ENCODE measurements at regions not wholly inside any gene's neighbourhood (a gene's known extent, or its start where the extent isn't known, plus 50 kb on each side); places are given as distances from the start of the nearest gene placed in this dataset.

- ATAC-seq (no peak), DNase-seq (no peak)
- Mint-ChIP-seq H3K27me3 (peaks cover 24% of the 10 kb centered on the region), H3K4me3 (no peak overlapping the region), H3K36me3 (ENCODE audit: low read depth) (no peaks in the 10 kb centered on the region), H3K27ac (no peak overlapping the region), H3K4me1 (peaks cover 4% of the 10 kb centered on the region), H3K9me3 (ENCODE audit: low read depth) (no peaks in the 10 kb centered on the region)
- intact Hi-C loops (cut with DNase I, micrococcal nuclease): no loop called here
- ChIA-PET POLR2A (no interaction called here), CTCF (interaction anchor here (0.6 to 1.1 kb wide), 4 partner anchors 62 to 1725 kb away, joined by 3 to 5 read pairs (median 4); no protein-coding TSS in a partner anchor)
Measured at GRCh38 chr10:2929480-2930258, 137.7 kb upstream of the PFKP start.

- H3K36me3 Mint-ChIP-seq (ENCODE audit: low read depth): no peaks in the 10 kb centered on the region
- H3K4me1 Mint-ChIP-seq: peaks cover 5% of the 10 kb centered on the region
- H3K9me3 Mint-ChIP-seq (ENCODE audit: low read depth): no peaks in the 10 kb centered on the region
- no peak overlapping the region for H3K27ac Mint-ChIP-seq
- intact Hi-C loops (cut with DNase I, micrococcal nuclease): loop anchor here (1.0 kb wide), 2 partner anchors 50 to 115 kb away; no protein-coding TSS in a partner anchor
- DNase-seq: peak; percentile 88
- POLR2A ChIA-PET: no interaction called here
- no peak overlapping the region for H3K4me3 Mint-ChIP-seq
- H3K27me3 Mint-ChIP-seq: peaks cover 24% of the 10 kb centered on the region
- CTCF ChIA-PET: interaction anchor here (0.5 to 1.4 kb wide), 15 partner anchors 8 to 1055 kb away, joined by 3 to 26 read pairs (median 3); no protein-coding TSS in a partner anchor
- peak; percentile 81 for ATAC-seq
Measured at GRCh38 chr10:2927958-2928840, 139.1 kb upstream of the PFKP start.

- H3K4me1 Mint-ChIP-seq: peaks cover 6% of the 10 kb centered on the region
- ChIA-PET POLR2A (no interaction called here), CTCF (interaction anchor here (0.6 to 1.7 kb wide), 5 partner anchors 21 to 51 kb away, joined by 3 to 7 read pairs (median 4); no protein-coding TSS in a partner anchor)
- no peaks in the 10 kb centered on the region for H3K9me3 Mint-ChIP-seq (ENCODE audit: low read depth)
- H3K27ac Mint-ChIP-seq: no peak overlapping the region
- intact Hi-C loops (cut with DNase I, micrococcal nuclease): no loop called here
- ATAC-seq (no peak), DNase-seq (no peak)
- H3K36me3 Mint-ChIP-seq (ENCODE audit: low read depth): no peaks in the 10 kb centered on the region
- H3K27me3 Mint-ChIP-seq: peaks cover 25% of the 10 kb centered on the region
- no peak overlapping the region for H3K4me3 Mint-ChIP-seq
Measured at GRCh38 chr10:2926918-2927660, 140.3 kb upstream of the PFKP start.

GRCh38 chr10:2925631-2926030, 141.7 kb upstream of the PFKP start:
- Mint-ChIP-seq H3K27me3 (peaks cover 32% of the 10 kb centered on the region), H3K4me1 (peaks cover 6% of the 10 kb centered on the region), H3K36me3 (ENCODE audit: low read depth) (no peaks in the 10 kb centered on the region), H3K4me3 (no peak overlapping the region), H3K27ac (no peak overlapping the region), H3K9me3 (ENCODE audit: low read depth) (no peaks in the 10 kb centered on the region)
- ChIA-PET POLR2A (no interaction called here), CTCF (interaction anchor here (1.5 to 1.7 kb wide), 2 partner anchors 23 to 52 kb away, joined by 4 to 7 read pairs; no protein-coding TSS in a partner anchor)
- DNase-seq (no peak), ATAC-seq (no peak)
- intact Hi-C loops (cut with DNase I, micrococcal nuclease): no loop called here

- no peak overlapping the region for H3K27ac Mint-ChIP-seq
- H3K4me3 Mint-ChIP-seq: no peak overlapping the region
- peaks cover 35% of the 10 kb centered on the region for H3K27me3 Mint-ChIP-seq
- DNase-seq (no peak), ATAC-seq (no peak)
- intact Hi-C loops (cut with DNase I, micrococcal nuclease): no loop called here
- peaks cover 6% of the 10 kb centered on the region for H3K4me1 Mint-ChIP-seq
- CTCF ChIA-PET: interaction anchor here (0.8 kb wide), 1 partner anchor 55 kb away, joined by 3 read pairs; no protein-coding TSS in a partner anchor
- no peaks in the 10 kb centered on the region for H3K9me3 Mint-ChIP-seq (ENCODE audit: low read depth)
- POLR2A ChIA-PET: no interaction called here
- H3K36me3 Mint-ChIP-seq (ENCODE audit: low read depth): no peaks in the 10 kb centered on the region
Measured at GRCh38 chr10:2924431-2924830, 142.9 kb upstream of the PFKP start.

- intact Hi-C loops (cut with DNase I, micrococcal nuclease): no loop called here
- no peak overlapping the region for H3K4me3 Mint-ChIP-seq
- H3K27ac Mint-ChIP-seq: no peak overlapping the region
- DNase-seq (no peak), ATAC-seq (no peak)
- H3K36me3 Mint-ChIP-seq (ENCODE audit: low read depth): no peaks in the 10 kb centered on the region
- H3K4me1 Mint-ChIP-seq: peaks cover 2% of the 10 kb centered on the region
- peaks cover 27% of the 10 kb centered on the region for H3K27me3 Mint-ChIP-seq
- no peaks in the 10 kb centered on the region for H3K9me3 Mint-ChIP-seq (ENCODE audit: low read depth)
- ChIA-PET POLR2A (no interaction called here), CTCF (interaction anchor here (0.6 kb wide), 1 partner anchor 1856 kb away, joined by 4 read pairs; no protein-coding TSS in a partner anchor)
Measured at GRCh38 chr10:2921956-2922680, 145.2 kb upstream of the PFKP start.

GRCh38 chr10:2920637-2921036, 146.7 kb upstream of the PFKP start:
- Mint-ChIP-seq H3K4me3 (no peak overlapping the region), H3K9me3 (ENCODE audit: low read depth) (no peaks in the 10 kb centered on the region), H3K4me1 (peaks cover 2% of the 10 kb centered on the region), H3K27ac (no peak overlapping the region), H3K27me3 (peaks cover 22% of the 10 kb centered on the region), H3K36me3 (ENCODE audit: low read depth) (no peaks in the 10 kb centered on the region)
- POLR2A ChIA-PET: no interaction called here
- ATAC-seq (no peak), DNase-seq (no peak)
- intact Hi-C loops (cut with DNase I, micrococcal nuclease): no loop called here
- CTCF ChIA-PET: interaction anchor here (0.7 to 0.9 kb wide), 2 partner anchors 97 to 122 kb away, joined by 3 to 4 read pairs; no protein-coding TSS in a partner anchor

GRCh38 chr10:2920168-2920567, 147.2 kb upstream of the PFKP start:
- peaks cover 2% of the 10 kb centered on the region for H3K4me1 Mint-ChIP-seq
- H3K4me3 Mint-ChIP-seq: no peak overlapping the region
- no peak for ATAC-seq
- intact Hi-C loops (cut with DNase I, micrococcal nuclease): no loop called here
- ChIA-PET CTCF (interaction anchor here (0.6 to 0.9 kb wide), 3 partner anchors 8 to 122 kb away, joined by 3 to 4 read pairs (median 3); no protein-coding TSS in a partner anchor), POLR2A (no interaction called here)
- H3K27me3 Mint-ChIP-seq: peaks cover 23% of the 10 kb centered on the region
- H3K9me3 Mint-ChIP-seq (ENCODE audit: low read depth): no peaks in the 10 kb centered on the region
- H3K36me3 Mint-ChIP-seq (ENCODE audit: low read depth): no peaks in the 10 kb centered on the region
- DNase-seq: no peak
- H3K27ac Mint-ChIP-seq: no peak overlapping the region

- no peak for DNase-seq
Measured at GRCh38 chr10:2919016-2919415, 148.3 kb upstream of the PFKP start.

GRCh38 chr10:2918489-2918888, 148.9 kb upstream of the PFKP start:
- DNase-seq: no peak
- ATAC-seq: no peak
- Mint-ChIP-seq H3K4me1 (peaks cover 2% of the 10 kb centered on the region), H3K4me3 (no peak overlapping the region), H3K27ac (no peak overlapping the region), H3K9me3 (ENCODE audit: low read depth) (no peaks in the 10 kb centered on the region), H3K36me3 (ENCODE audit: low read depth) (no peaks in the 10 kb centered on the region), H3K27me3 (peaks cover 23% of the 10 kb centered on the region)
- ChIA-PET POLR2A (no interaction called here), CTCF (no interaction called here)
- intact Hi-C loops (cut with DNase I, micrococcal nuclease): no loop called here

More at GRCh38 chr10:2919016-2919415, 148.3 kb upstream of the PFKP start:
- Mint-ChIP-seq H3K4me3 (no peak overlapping the region), H3K27ac (no peak overlapping the region), H3K27me3 (peaks cover 27% of the 10 kb centered on the region), H3K4me1 (peaks cover 2% of the 10 kb centered on the region), H3K36me3 (ENCODE audit: low read depth) (no peaks in the 10 kb centered on the region), H3K9me3 (ENCODE audit: low read depth) (no peaks in the 10 kb centered on the region)
- no peak for ATAC-seq
- intact Hi-C loops (cut with DNase I, micrococcal nuclease): no loop called here
- CTCF ChIA-PET: no interaction called here
- POLR2A ChIA-PET: no interaction called here
